OCI-LY7 (cell line): ENCODE measurements at regions not wholly inside any gene's neighbourhood (a gene's known extent, or its start where the extent isn't known, plus 50 kb on each side); places are given as distances from the start of the nearest gene placed in this dataset.

Experiments
- CTCF ChIP-seq: fragments of 200-600 bp; sonication (generic); conservative IDR thresholded peaks from 2 replicates; pipeline ENCODE4 v1.5.1; 2014; ENCODE audit warnings: mild to moderate bottlenecking, antibody characterized with exemption, low read length, moderate library complexity, mixed read lengths
- EZH2phosphoT487 ChIP-seq: fragments of 200-600 bp; sonication (generic); IDR thresholded peaks from 2 replicates; pipeline ENCODE4 v1.6.1; 2018; ENCODE audit warnings: low read depth, borderline replicate concordance, mild to moderate bottlenecking, mixed run types, antibody characterized with exemption, low read length, moderate library complexity, mixed read lengths

- TF ChIP-seq CTCF (no peak), EZH2phosphoT487 (no peak)
Measured at GRCh38 chr2:84071050-84071449, 388.0 kb downstream of the SUCLG1 start.
